GM06990 (cell line): ENCODE measurements at regions not wholly inside any gene's neighbourhood (a gene's known extent, or its start where the extent isn't known, plus 50 kb on each side); places are given as distances from the start of the nearest gene placed in this dataset.

Source experiments
- DNase-seq: peaks from one replicate; pipeline ENCODE4 v3.0.0-alpha.2; 2011; ENCODE audit not compliant: insufficient read length; ENCODE audit errors: extremely low read depth
- H3K27me3 ChIP-seq: replicated peaks from 2 replicates; pipeline ENCODE4 v1.6.0; 2011; ENCODE audit warnings: low read length; ENCODE audit not compliant: control insufficient read depth, insufficient read depth
- H3K36me3 ChIP-seq: 2 replicates; pipeline ENCODE4 v1.5.1; 2011; ENCODE audit warnings: low read length; ENCODE audit not compliant: control insufficient read depth, insufficient read depth
- H3K4me3 ChIP-seq: replicated peaks from 2 replicates; pipeline ENCODE4 v1.5.1; 2011; ENCODE audit warnings: low read depth, mild to moderate bottlenecking, control low read depth, low read length
- CTCF ChIP-seq: IDR thresholded peaks from 2 replicates; pipeline ENCODE4 v1.5.1; 2011; ENCODE audit warnings: low read length, control low read depth, mild to moderate bottlenecking, inconsistent platforms; ENCODE audit not compliant: insufficient read depth, poor library complexity, severe bottlenecking

GRCh38 chr2:59322870-59323269 lies 1081.7 kb upstream of the FANCL start:
- DNase-seq: no peak
- no peak for TF ChIP-seq CTCF
- H3K36me3 ChIP-seq: no peaks in the 10 kb centered on the region
- H3K27me3 ChIP-seq: no peaks in the 10 kb centered on the region
- H3K4me3 ChIP-seq: no peak overlapping the region

- Histone ChIP-seq H3K27me3 (no peaks in the 10 kb centered on the region), H3K36me3 (no peaks in the 10 kb centered on the region), H3K4me3 (no peak overlapping the region)
- TF ChIP-seq CTCF: no peak
- DNase-seq: no peak
Measured at GRCh38 chr2:59322005-59322404, 1080.9 kb upstream of the FANCL start.

GRCh38 chr2:59314031-59314766 lies 1073.1 kb upstream of the FANCL start:
- Histone ChIP-seq H3K36me3 (no peaks in the 10 kb centered on the region), H3K4me3 (no peak overlapping the region), H3K27me3 (no peaks in the 10 kb centered on the region; the same call in 1 of the 2 replicates)
- TF ChIP-seq CTCF: no peak
- DNase-seq: no peak

- TF ChIP-seq CTCF: no peak
- no peak for DNase-seq
- no peaks in the 10 kb centered on the region for H3K36me3 ChIP-seq
- no peak overlapping the region for H3K4me3 ChIP-seq
- no peaks in the 10 kb centered on the region; the same call in 1 of the 2 replicates for H3K27me3 ChIP-seq
Measured at GRCh38 chr2:59312967-59313940, 1072.1 kb upstream of the FANCL start.

GRCh38 chr2:59312029-59312428 lies 1070.9 kb upstream of the FANCL start:
- Histone ChIP-seq H3K36me3 (no peaks in the 10 kb centered on the region), H3K27me3 (no peaks in the 10 kb centered on the region; the same call in 1 of the 2 replicates), H3K4me3 (no peak overlapping the region)
- no peak for TF ChIP-seq CTCF
- no peak for DNase-seq
